Immature natural killer cell (primary cell): ENCODE measurements at regions not wholly inside any gene's neighbourhood (a gene's known extent, or its start where the extent isn't known, plus 50 kb on each side); places are given as distances from the start of the nearest gene placed in this dataset.
"Not testable (repeated sequence)": the region's sequence is repeated elsewhere in the genome, so short reads cannot be mapped to it uniquely, and the experiment has no call there.

ENCODE experiments used
- DNase-seq, 3 donors: peaks; one replicate each; pipeline ENCODE4 v3.0.0; 2022; ENCODE audit warnings: mixed read lengths in 1 of 3
- H3K27ac Mint-ChIP-seq, 6 donors: one replicate each; pipeline ENCODE4 v1.8.0; 2020; ENCODE audit warnings: mixed read lengths in 6 of 6, mild to moderate bottlenecking in 5 of 6, inconsistent platforms in 4 of 6, moderate library complexity in 3 of 6
- H3K27me3 Mint-ChIP-seq, 3 donors: one replicate each; pipeline ENCODE4 v1.8.0; 2020 to 2021; ENCODE audit warnings: low read depth in 3 of 3, mild to moderate bottlenecking in 3 of 3, mixed read lengths in 3 of 3, moderate library complexity in 3 of 3, inconsistent platforms in 1 of 3
- H3K36me3 Mint-ChIP-seq, 3 donors: one replicate each; pipeline ENCODE4 v1.8.0; 2020; ENCODE audit warnings: mixed read lengths in 3 of 3, inconsistent platforms in 2 of 3, mild to moderate bottlenecking in 2 of 3
- H3K4me1 Mint-ChIP-seq, 2 donors: one replicate each; pipeline ENCODE4 v1.8.0; 2020; ENCODE audit warnings: inconsistent platforms in 2 of 2, mild to moderate bottlenecking in 2 of 2, mixed read lengths in 2 of 2, moderate library complexity in 1 of 2
- H3K4me3 Mint-ChIP-seq, 5 donors: one replicate each; pipeline ENCODE4 v1.8.0; 2020; ENCODE audit warnings: mild to moderate bottlenecking in 5 of 5, mixed read lengths in 5 of 5, inconsistent platforms in 3 of 5, moderate library complexity in 3 of 5
- H3K9me3 Mint-ChIP-seq, 6 donors: one replicate each; pipeline ENCODE4 v1.8.0; 2020; ENCODE audit warnings: mild to moderate bottlenecking in 6 of 6, mixed read lengths in 6 of 6, inconsistent platforms in 4 of 6, moderate library complexity in 3 of 6

GRCh38 chr4:49523816-49524765 lies 538.0 kb downstream of the CWH43 start:
- H3K9me3 Mint-ChIP-seq, H3K36me3 Mint-ChIP-seq, H3K27me3 Mint-ChIP-seq, DNase-seq, H3K4me3 Mint-ChIP-seq, H3K4me1 Mint-ChIP-seq, H3K27ac Mint-ChIP-seq: not testable (repeated sequence)

GRCh38 chr4:49558916-49559676 lies 573.0 kb downstream of the CWH43 start:
- H3K27me3 Mint-ChIP-seq, H3K36me3 Mint-ChIP-seq, H3K27ac Mint-ChIP-seq, H3K4me3 Mint-ChIP-seq, H3K4me1 Mint-ChIP-seq, DNase-seq: not testable (repeated sequence)
- peaks cover 2 to 34% (median 20%) of the 10 kb centered on the region in 6 donors for H3K9me3 Mint-ChIP-seq

- H3K27ac Mint-ChIP-seq, H3K36me3 Mint-ChIP-seq, H3K27me3 Mint-ChIP-seq, H3K4me3 Mint-ChIP-seq, H3K4me1 Mint-ChIP-seq, DNase-seq: not testable (repeated sequence)
- H3K9me3 Mint-ChIP-seq: peaks cover 0 to 26% (median 17%) of the 10 kb centered on the region in 6 donors
Observed at GRCh38 chr4:49560131-49560816, 574.2 kb downstream of the CWH43 start.

- H3K9me3 Mint-ChIP-seq: peaks cover 0 to 26% (median 17%) of the 10 kb centered on the region in 6 donors
- H3K36me3 Mint-ChIP-seq, DNase-seq, H3K27ac Mint-ChIP-seq, H3K4me1 Mint-ChIP-seq, H3K27me3 Mint-ChIP-seq, H3K4me3 Mint-ChIP-seq: not testable (repeated sequence)
Observed at GRCh38 chr4:49560883-49561282, 574.8 kb downstream of the CWH43 start.

- not testable (repeated sequence) for DNase-seq, H3K27ac Mint-ChIP-seq, H3K36me3 Mint-ChIP-seq, H3K27me3 Mint-ChIP-seq, H3K4me3 Mint-ChIP-seq, H3K4me1 Mint-ChIP-seq
- H3K9me3 Mint-ChIP-seq: peaks cover 19 to 48% (median 36%) of the 10 kb centered on the region in 6 donors
Observed at GRCh38 chr4:49570248-49570647, 584.2 kb downstream of the CWH43 start.

GRCh38 chr4:49573666-49574215 lies 587.7 kb downstream of the CWH43 start:
- H3K36me3 Mint-ChIP-seq, DNase-seq, H3K4me3 Mint-ChIP-seq, H3K27ac Mint-ChIP-seq, H3K27me3 Mint-ChIP-seq, H3K4me1 Mint-ChIP-seq: not testable (repeated sequence)
- H3K9me3 Mint-ChIP-seq: peaks cover 24 to 61% (median 51%) of the 10 kb centered on the region in 6 donors

- not testable (repeated sequence) for H3K36me3 Mint-ChIP-seq, H3K4me3 Mint-ChIP-seq, DNase-seq, H3K27me3 Mint-ChIP-seq, H3K27ac Mint-ChIP-seq, H3K4me1 Mint-ChIP-seq
- peaks cover 22 to 66% (median 52%) of the 10 kb centered on the region in 6 donors for H3K9me3 Mint-ChIP-seq
Observed at GRCh38 chr4:49575250-49575649, 589.2 kb downstream of the CWH43 start.

GRCh38 chr4:49578371-49578770 lies 592.3 kb downstream of the CWH43 start:
- H3K27me3 Mint-ChIP-seq, H3K4me1 Mint-ChIP-seq, H3K36me3 Mint-ChIP-seq, H3K27ac Mint-ChIP-seq, H3K4me3 Mint-ChIP-seq, DNase-seq: not testable (repeated sequence)
- H3K9me3 Mint-ChIP-seq: peaks cover 15 to 63% (median 42%) of the 10 kb centered on the region in 6 donors

- DNase-seq, H3K27ac Mint-ChIP-seq, H3K4me3 Mint-ChIP-seq, H3K36me3 Mint-ChIP-seq, H3K27me3 Mint-ChIP-seq, H3K4me1 Mint-ChIP-seq: not testable (repeated sequence)
- peaks cover 12 to 63% (median 38%) of the 10 kb centered on the region in 6 donors for H3K9me3 Mint-ChIP-seq
Observed at GRCh38 chr4:49578899-49579298, 592.8 kb downstream of the CWH43 start.

- not testable (repeated sequence) for DNase-seq, H3K4me1 Mint-ChIP-seq, H3K4me3 Mint-ChIP-seq, H3K27ac Mint-ChIP-seq, H3K27me3 Mint-ChIP-seq, H3K36me3 Mint-ChIP-seq
- H3K9me3 Mint-ChIP-seq: peaks cover 10 to 55% (median 30%) of the 10 kb centered on the region in 6 donors
Observed at GRCh38 chr4:49580166-49580565, 594.1 kb downstream of the CWH43 start.

- H3K27ac Mint-ChIP-seq, DNase-seq, H3K4me1 Mint-ChIP-seq, H3K4me3 Mint-ChIP-seq, H3K36me3 Mint-ChIP-seq, H3K27me3 Mint-ChIP-seq: not testable (repeated sequence)
- H3K9me3 Mint-ChIP-seq: peaks cover 0 to 23% (median 3%) of the 10 kb centered on the region in 6 donors
Observed at GRCh38 chr4:49588401-49588800, 602.3 kb downstream of the CWH43 start.

GRCh38 chr4:49618436-49618835 lies 632.4 kb downstream of the CWH43 start:
- H3K9me3 Mint-ChIP-seq: peaks cover 3 to 30% (median 9%) of the 10 kb centered on the region in 6 donors
- H3K27ac Mint-ChIP-seq, H3K4me1 Mint-ChIP-seq, H3K36me3 Mint-ChIP-seq, H3K4me3 Mint-ChIP-seq, H3K27me3 Mint-ChIP-seq, DNase-seq: not testable (repeated sequence)

- H3K4me1 Mint-ChIP-seq, H3K4me3 Mint-ChIP-seq, H3K27ac Mint-ChIP-seq, H3K27me3 Mint-ChIP-seq, DNase-seq, H3K36me3 Mint-ChIP-seq: not testable (repeated sequence)
- H3K9me3 Mint-ChIP-seq: peaks cover 3 to 39% (median 20%) of the 10 kb centered on the region in 6 donors
Observed at GRCh38 chr4:49626478-49626877, 640.4 kb downstream of the CWH43 start.
